ENCODE measurements at regions not wholly inside any gene's neighbourhood (a gene's known extent, or its start where the extent isn't known, plus 50 kb on each side); places are given as distances from the start of the nearest gene placed in this dataset.

DNA sequence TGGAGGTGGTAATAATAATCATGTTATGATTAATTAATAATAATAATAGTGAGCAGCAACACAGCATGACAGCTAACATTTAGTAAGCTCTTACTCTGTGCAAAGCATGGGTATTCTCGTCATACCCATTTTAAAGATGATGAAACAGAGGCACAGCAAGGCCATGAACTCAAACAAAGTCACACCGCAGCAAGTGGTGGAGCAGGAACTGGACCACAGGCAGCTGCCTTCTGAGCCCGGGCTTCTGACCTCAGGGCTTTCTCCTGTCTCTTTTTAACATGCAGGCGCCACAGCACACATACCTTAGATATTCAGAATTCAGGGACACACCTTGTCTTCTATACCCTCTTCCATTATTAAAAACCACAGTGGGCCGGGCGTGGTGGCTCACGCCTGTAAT is 50.7 kb upstream of the SPATA12 start:
- no peaks in the 10 kb centered on the region for H3K4me1 Mint-ChIP-seq
- peaks cover 25% of the 10 kb centered on the region for H3K27me3 Mint-ChIP-seq
- H3K4me3 Mint-ChIP-seq = no peak overlapping the region
- ATAC-seq (no peak), DNase-seq (no peak)
- no peak overlapping the region for H3K27ac Mint-ChIP-seq
- H3K36me3 Mint-ChIP-seq (ENCODE audit: low read depth) = no peaks in the 10 kb centered on the region
- no peaks in the 10 kb centered on the region for H3K9me3 ChIP-seq (ENCODE audit: control insufficient read depth, low read length, poor library complexity, severe bottlenecking)

DNA sequence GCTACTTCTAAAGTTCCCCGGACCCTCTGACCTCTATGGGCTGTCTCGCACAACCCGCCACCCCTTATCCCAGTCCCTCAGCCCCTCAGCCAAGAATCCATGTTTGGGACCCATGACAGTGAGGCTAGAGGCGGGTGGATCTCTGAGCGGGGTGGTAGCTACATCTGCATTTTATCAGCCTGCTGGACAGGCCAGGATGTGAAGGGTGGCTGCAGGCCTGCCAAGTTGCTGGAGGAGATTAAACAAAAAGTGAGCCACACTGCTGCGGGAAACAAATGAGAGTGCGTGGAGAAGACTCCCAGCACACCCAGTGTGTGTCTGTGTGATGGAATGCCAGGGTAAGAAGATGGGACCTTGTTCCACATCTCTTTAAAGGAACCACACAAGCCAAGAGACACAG is 51.1 kb upstream of the SPATA12 start:
- Mint-ChIP-seq H3K36me3 (ENCODE audit: low read depth) (no peaks in the 10 kb centered on the region), H3K27me3 (peaks cover 27% of the 10 kb centered on the region), H3K4me1 (peaks cover under 1% of the 10 kb centered on the region), H3K4me3 (no peak overlapping the region), H3K27ac (no peak overlapping the region)
- H3K9me3 ChIP-seq (ENCODE audit: control insufficient read depth, low read length, poor library complexity, severe bottlenecking) = no peaks in the 10 kb centered on the region
- DNase-seq = no peak
- no peak for ATAC-seq

DNA sequence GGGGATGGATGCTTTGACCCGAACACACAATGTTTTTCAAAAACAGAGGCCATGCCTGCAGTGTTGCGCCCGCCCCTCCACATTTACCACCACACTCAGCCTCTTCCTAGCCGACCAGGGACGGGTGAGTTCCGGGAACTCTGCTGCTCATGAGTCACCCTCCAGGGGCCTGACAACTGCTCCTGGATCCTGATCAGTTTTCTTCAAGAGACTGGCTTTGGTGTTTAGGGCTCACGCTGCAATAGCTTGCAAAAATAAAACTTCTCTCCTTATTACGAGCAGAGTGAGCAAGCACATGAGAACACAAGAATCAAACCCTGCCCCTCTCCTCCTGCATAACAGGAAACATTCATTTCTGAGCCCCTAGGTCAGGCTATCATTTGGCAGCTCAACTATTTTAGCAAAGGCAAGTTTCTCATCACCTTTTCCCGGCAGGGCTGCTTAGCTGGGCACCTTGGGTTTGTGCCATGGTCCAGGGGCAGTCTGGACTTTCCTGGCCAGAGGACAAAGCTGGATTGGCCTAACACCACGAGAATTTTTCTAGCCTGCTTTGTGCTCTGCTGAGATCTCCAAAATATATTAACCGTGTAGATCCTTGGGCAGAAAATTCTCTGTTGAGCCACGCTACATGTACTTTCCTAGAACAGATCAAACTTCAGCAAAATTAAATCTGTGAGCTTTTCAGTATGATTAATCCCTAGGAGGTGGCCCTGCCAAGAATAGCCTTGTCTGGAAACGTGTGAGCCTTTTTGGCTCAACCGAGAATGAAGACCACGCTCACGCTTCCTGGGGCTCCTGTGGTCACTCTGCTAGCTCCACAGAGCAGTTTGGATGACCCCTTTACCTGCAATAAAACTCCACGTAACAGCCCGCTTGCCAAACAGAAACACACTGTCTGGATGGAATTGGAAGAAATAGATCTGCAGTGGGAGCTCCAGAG is 52.7 kb upstream of the SPATA12 start:
- DNase-seq = no peak
- H3K36me3 Mint-ChIP-seq (ENCODE audit: low read depth) = peaks cover 2% of the 10 kb centered on the region
- ATAC-seq = no peak
- H3K4me3 Mint-ChIP-seq = peak overlapping the region; percentile 32
- peak overlapping the region; percentile 49 for H3K27ac Mint-ChIP-seq
- no peaks in the 10 kb centered on the region for H3K9me3 ChIP-seq (ENCODE audit: control insufficient read depth, low read length, poor library complexity, severe bottlenecking)
- peaks cover 4% of the 10 kb centered on the region for H3K4me1 Mint-ChIP-seq
- peaks cover 35% of the 10 kb centered on the region for H3K27me3 Mint-ChIP-seq

DNA sequence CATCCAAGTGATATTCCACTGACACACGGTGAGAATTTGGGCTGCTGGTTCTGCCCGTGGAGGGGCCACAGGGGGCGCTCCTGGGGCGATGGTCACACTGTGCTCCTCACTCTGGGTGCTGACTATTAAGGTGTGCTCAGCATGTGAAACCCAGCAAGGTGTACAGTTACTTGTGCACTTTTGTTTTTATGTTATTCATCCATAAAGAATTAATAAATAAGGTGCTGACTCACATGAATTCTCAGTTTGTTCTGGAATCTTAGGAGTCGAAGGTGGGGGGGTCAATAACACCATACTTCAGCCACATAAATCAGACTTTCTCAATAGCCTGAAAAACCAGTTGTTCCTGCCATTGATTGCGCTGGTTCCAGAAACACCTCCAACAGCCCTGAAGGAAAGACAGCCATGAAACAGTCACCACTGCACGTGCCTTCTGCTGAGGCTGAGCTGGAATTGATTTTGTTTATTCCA is 53.5 kb upstream of the SPATA12 start:
- Mint-ChIP-seq H3K4me3 (no peak overlapping the region), H3K27me3 (peaks cover 35% of the 10 kb centered on the region), H3K4me1 (peaks cover 4% of the 10 kb centered on the region), H3K27ac (peak overlapping the region; percentile 49), H3K36me3 (ENCODE audit: low read depth) (peaks cover 2% of the 10 kb centered on the region)
- no peak for DNase-seq
- no peak for ATAC-seq
- no peaks in the 10 kb centered on the region for H3K9me3 ChIP-seq (ENCODE audit: control insufficient read depth, low read length, poor library complexity, severe bottlenecking)

DNA sequence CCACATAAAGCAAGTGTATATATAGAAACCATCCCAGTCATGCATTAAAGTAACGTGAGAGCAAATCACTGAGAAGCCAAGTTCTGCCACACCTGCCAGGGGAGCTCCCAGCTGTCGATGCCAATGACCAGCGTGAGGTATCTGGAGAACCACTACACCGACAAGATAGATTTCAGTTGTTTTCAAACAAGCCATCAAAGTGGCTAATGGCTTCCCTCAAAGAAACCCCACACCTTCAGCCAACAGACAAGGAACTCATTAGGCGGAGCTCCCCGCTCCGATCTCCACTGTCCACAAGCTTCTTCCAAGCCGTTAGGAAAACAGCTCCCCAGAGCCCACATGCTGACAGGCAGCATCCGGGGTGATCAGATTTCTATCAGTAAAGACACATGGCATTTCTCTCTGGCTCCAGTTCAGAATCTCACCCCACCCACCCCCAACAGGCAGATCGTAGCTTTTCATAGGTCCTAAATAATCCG is 54.2 kb upstream of the SPATA12 start:
- H3K27ac Mint-ChIP-seq = peak overlapping the region; percentile 2
- no peak for ATAC-seq
- DNase-seq = no peak
- H3K4me1 Mint-ChIP-seq = peaks cover 4% of the 10 kb centered on the region
- no peak overlapping the region for H3K4me3 Mint-ChIP-seq
- peaks cover 35% of the 10 kb centered on the region for H3K27me3 Mint-ChIP-seq
- H3K36me3 Mint-ChIP-seq (ENCODE audit: low read depth) = peaks cover 2% of the 10 kb centered on the region
- H3K9me3 ChIP-seq (ENCODE audit: control insufficient read depth, low read length, poor library complexity, severe bottlenecking) = no peaks in the 10 kb centered on the region

DNA sequence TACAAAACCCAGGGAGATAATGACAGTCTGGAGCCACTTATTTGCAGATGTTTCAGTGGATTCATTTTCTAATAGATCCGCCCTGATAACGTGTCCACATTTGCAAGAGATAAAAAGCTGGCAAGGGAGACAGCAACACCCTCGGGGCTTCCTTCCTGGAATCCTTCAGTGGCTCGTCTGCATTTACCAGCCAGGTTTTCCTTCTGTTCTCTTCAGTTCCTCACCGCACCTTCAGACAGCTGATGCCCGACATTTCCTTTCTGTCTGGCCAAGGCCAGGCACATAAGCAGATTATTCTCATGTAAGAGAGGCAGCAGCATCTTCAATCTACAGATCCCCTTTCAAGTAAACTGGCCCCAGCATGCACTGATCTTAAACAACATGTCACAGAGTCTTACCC is 56.2 kb upstream of the SPATA12 start:
- DNase-seq = no peak
- H3K9me3 ChIP-seq (ENCODE audit: control insufficient read depth, low read length, poor library complexity, severe bottlenecking) = no peaks in the 10 kb centered on the region
- ATAC-seq = no peak
- Mint-ChIP-seq H3K36me3 (ENCODE audit: low read depth) (peaks cover 2% of the 10 kb centered on the region), H3K27ac (no peak overlapping the region), H3K4me3 (no peak overlapping the region), H3K4me1 (peaks cover 4% of the 10 kb centered on the region), H3K27me3 (peaks cover 35% of the 10 kb centered on the region)

DNA sequence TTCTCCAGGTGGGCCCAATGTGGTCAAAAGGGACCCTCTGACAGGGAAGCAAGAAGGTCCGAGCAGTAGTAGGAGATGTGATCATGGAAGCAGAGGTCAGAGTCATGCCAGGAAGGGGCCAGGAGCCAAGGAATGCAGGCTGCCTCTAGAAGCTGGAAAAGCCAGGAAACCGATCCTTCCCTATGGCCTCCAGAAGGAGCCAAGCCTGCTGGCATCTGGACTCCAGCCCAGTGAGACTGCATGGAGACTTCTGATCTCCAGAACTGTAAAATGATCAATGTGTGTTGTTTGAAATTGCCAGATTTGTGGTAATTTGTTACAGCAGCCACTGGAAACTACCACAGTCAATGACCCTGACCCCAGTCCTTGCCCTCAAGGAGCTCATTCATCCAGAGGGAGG is 56.8 kb upstream of the SPATA12 start:
- Mint-ChIP-seq H3K4me1 (peaks cover 4% of the 10 kb centered on the region), H3K4me3 (no peak overlapping the region), H3K27me3 (peaks cover 35% of the 10 kb centered on the region), H3K27ac (no peak overlapping the region), H3K36me3 (ENCODE audit: low read depth) (peaks cover 2% of the 10 kb centered on the region)
- no peak for ATAC-seq
- H3K9me3 ChIP-seq (ENCODE audit: control insufficient read depth, low read length, poor library complexity, severe bottlenecking) = no peaks in the 10 kb centered on the region
- no peak for DNase-seq

DNA sequence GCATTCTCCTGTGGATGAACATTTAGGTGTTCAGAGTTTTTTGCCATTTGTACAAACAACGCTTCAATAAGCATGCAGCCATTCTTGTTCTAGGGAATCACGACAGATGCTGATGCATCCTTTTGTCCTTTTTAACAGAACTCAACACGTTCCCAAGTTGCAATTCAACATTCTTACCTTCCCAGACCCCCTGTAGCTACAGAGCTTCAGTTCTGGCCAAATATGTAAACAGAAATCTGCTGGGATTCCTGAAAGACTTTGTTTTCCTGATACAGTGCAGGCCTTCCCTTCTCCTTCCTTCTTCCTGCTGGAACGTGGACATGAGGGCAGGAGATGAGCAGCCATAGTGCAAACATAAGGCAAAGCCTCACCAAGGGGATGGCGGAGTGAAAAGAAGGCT is 59.1 kb upstream of the SPATA12 start:
- H3K27me3 Mint-ChIP-seq = peaks cover 24% of the 10 kb centered on the region
- H3K36me3 Mint-ChIP-seq (ENCODE audit: low read depth) = peaks cover 2% of the 10 kb centered on the region
- no peaks in the 10 kb centered on the region for H3K9me3 ChIP-seq (ENCODE audit: control insufficient read depth, low read length, poor library complexity, severe bottlenecking)
- ATAC-seq = no peak
- no peak overlapping the region for H3K4me3 Mint-ChIP-seq
- peaks cover 9% of the 10 kb centered on the region for H3K4me1 Mint-ChIP-seq
- no peak overlapping the region for H3K27ac Mint-ChIP-seq
- no peak for DNase-seq

DNA sequence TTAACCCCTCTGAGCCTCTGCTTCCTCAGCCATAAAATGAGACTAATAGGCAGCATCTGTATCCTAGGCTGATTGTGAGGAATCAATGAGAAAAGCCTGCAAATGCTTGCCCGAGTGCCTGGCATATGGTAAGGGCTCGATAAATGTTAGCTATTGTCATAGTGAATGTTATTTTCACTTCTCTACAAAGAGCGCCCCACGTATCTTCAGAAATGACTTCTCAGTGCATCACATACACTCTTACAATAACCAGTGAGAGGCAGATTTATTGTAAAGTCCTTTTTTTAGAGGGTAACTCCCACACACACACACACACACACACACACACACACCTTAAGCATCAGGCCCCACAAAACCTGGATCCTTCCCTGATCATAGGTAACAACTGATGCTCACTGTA is 60.5 kb upstream of the SPATA12 start:
- ATAC-seq (no peak), DNase-seq (no peak)
- H3K36me3 Mint-ChIP-seq (ENCODE audit: low read depth) = peaks cover 2% of the 10 kb centered on the region
- no peak overlapping the region for H3K27ac Mint-ChIP-seq
- no peaks in the 10 kb centered on the region for H3K9me3 ChIP-seq (ENCODE audit: control insufficient read depth, low read length, poor library complexity, severe bottlenecking)
- H3K27me3 Mint-ChIP-seq = peaks cover 15% of the 10 kb centered on the region
- H3K4me1 Mint-ChIP-seq = peaks cover 12% of the 10 kb centered on the region
- no peak overlapping the region for H3K4me3 Mint-ChIP-seq

DNA sequence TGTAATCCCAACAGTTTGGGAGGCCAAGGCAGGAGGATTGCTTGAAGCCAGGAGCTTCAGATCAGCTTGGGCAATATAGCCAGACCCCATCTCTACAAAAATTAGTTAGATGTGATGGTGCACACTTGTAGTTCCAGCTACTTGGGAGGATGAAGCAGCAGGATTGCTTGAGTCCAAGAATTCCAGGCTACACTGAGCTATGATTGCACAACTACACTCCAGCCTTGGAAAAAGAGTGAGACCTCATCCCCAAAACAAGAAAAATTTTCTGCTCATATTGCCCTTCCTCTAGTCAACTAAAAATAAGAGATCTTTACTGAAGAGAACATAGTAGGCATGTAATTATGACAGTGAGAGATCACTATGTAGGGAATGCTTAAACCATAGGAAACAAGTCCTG is 60.9 kb upstream of the SPATA12 start:
- Mint-ChIP-seq H3K4me3 (no peak overlapping the region), H3K27me3 (peaks cover 14% of the 10 kb centered on the region), H3K36me3 (ENCODE audit: low read depth) (peaks cover 2% of the 10 kb centered on the region), H3K4me1 (peaks cover 12% of the 10 kb centered on the region), H3K27ac (no peak overlapping the region)
- H3K9me3 ChIP-seq (ENCODE audit: control insufficient read depth, low read length, poor library complexity, severe bottlenecking) = no peaks in the 10 kb centered on the region
- DNase-seq = no peak
- no peak for ATAC-seq

DNA sequence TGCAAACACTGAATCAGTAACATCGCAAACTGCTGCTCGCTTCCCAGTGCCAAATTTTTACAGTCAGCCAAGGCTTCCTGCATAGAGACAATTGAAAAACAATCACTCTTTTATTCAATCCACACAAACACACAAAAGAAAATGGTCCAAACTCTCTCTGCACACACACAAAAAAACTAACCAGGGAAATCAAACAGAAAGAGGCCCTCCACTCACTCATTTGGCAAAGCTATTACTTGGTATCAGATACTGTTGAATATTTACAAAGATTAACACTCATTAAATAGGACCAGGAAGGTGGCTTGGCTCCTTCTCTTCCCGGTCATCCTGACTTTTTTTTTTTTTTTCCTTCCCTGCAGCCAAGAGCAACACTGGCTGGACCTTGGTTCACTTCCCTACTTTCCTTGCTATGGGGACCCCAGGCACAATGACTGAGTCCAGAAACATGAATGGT is 62.4 kb upstream of the SPATA12 start:
- Mint-ChIP-seq H3K36me3 (ENCODE audit: low read depth) (no peaks in the 10 kb centered on the region), H3K27me3 (peaks cover 5% of the 10 kb centered on the region), H3K4me1 (peaks cover 9% of the 10 kb centered on the region), H3K4me3 (no peak overlapping the region), H3K27ac (no peak overlapping the region)
- ATAC-seq (no peak), DNase-seq (no peak)
- no peaks in the 10 kb centered on the region for H3K9me3 ChIP-seq (ENCODE audit: control insufficient read depth, low read length, poor library complexity, severe bottlenecking)

DNA sequence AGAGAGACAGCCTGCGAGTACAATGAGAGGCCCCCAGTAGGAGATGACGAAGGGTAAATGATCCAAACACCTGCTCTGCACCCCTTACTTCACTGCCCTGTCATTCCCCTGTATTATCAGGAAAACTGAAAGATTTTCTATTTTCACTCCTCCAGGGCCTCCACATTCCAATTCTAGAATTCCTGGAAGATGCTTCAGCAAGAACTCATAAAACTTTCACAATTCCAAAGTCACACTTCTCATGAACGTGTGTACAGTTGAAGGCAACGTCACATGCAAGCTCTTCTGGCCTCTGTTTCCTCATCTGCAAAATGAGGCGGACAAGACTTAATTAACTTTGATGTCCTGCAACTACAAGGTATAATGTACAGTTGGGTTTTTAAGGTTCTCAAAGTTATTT is 62.8 kb upstream of the SPATA12 start:
- Mint-ChIP-seq H3K4me1 (peaks cover 9% of the 10 kb centered on the region), H3K36me3 (ENCODE audit: low read depth) (no peaks in the 10 kb centered on the region), H3K27me3 (peaks cover 5% of the 10 kb centered on the region), H3K4me3 (no peak overlapping the region), H3K27ac (no peak overlapping the region)
- no peak for ATAC-seq
- DNase-seq = no peak
- H3K9me3 ChIP-seq (ENCODE audit: control insufficient read depth, low read length, poor library complexity, severe bottlenecking) = no peaks in the 10 kb centered on the region

DNA sequence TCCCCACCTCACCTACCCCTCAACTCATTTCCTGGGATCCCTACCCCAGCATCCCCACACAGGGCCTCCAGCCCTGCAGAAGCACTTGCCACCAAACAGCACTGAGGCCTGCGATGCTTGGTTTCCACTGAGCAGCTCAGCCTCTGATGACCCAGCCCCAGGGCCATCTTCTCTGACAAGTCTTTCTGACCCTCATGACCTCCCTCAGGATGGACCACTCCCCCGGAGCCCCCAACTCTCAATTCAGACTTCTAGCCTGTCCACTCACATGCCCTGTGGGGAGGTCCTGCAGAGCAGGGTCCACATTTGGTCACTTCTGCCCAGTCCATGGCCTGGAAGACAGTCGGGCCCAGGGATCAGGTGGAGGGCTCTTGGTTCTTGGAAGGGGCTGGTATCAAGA is 63.4 kb upstream of the SPATA12 start:
- Mint-ChIP-seq H3K4me1 (peaks cover 9% of the 10 kb centered on the region), H3K36me3 (ENCODE audit: low read depth) (no peaks in the 10 kb centered on the region), H3K4me3 (no peak overlapping the region), H3K27ac (peak overlapping the region; percentile 49), H3K27me3 (peaks cover 5% of the 10 kb centered on the region)
- H3K9me3 ChIP-seq (ENCODE audit: control insufficient read depth, low read length, poor library complexity, severe bottlenecking) = no peaks in the 10 kb centered on the region
- ATAC-seq = no peak
- no peak for DNase-seq

DNA sequence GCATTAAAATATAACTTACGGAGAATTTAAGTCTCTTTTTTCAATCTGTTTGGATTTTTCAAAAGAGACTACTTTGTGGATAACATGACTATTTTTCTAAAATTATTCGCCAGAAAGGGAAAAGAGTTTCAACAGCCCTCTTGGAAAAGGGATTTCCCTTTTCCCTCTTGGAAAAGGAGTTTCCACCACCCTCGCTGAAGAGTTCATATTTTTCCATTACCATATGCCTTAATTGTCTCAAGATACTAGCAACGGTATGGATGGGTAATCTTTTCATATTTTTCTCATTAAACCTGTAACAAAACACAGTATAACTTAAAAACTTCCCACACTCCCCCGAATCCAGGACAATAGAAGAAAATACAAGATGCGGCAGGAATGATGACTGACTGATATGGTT is 66.1 kb upstream of the SPATA12 start:
- H3K27me3 Mint-ChIP-seq = peaks cover 24% of the 10 kb centered on the region
- H3K36me3 Mint-ChIP-seq (ENCODE audit: low read depth) = no peaks in the 10 kb centered on the region
- H3K4me1 Mint-ChIP-seq = peaks cover 12% of the 10 kb centered on the region
- no peaks in the 10 kb centered on the region for H3K9me3 ChIP-seq (ENCODE audit: control insufficient read depth, low read length, poor library complexity, severe bottlenecking)
- DNase-seq (no peak), ATAC-seq (no peak)
- H3K4me3 Mint-ChIP-seq = no peak overlapping the region
- H3K27ac Mint-ChIP-seq = no peak overlapping the region
